Mesothelial cell of epicardium (in vitro differentiated cells): ENCODE measurements at regions not wholly inside any gene's neighbourhood (a gene's known extent, or its start where the extent isn't known, plus 50 kb on each side); places are given as distances from the start of the nearest gene placed in this dataset.

Experiments used
- DNase-seq, 2 experiments: peaks; one replicate each; pipeline ENCODE4 v3.0.0; 2021; ENCODE audit warnings: low spot score in 2 of 2; ENCODE audit not compliant: unreplicated experiment in 2 of 2
- H3K27ac Mint-ChIP-seq: 2 replicates; pipeline ENCODE4 v1.8.0; 2021; ENCODE audit warnings: mixed read lengths
- H3K27me3 Mint-ChIP-seq: 2 replicates; pipeline ENCODE4 v1.8.0; 2021; ENCODE audit warnings: low read depth, mixed read lengths
- H3K36me3 Mint-ChIP-seq: 2 replicates; pipeline ENCODE4 v1.8.0; 2021; ENCODE audit warnings: mixed read lengths
- H3K4me1 Mint-ChIP-seq: 2 replicates; pipeline ENCODE4 v1.8.0; 2021; ENCODE audit warnings: mixed read lengths
- H3K4me3 Mint-ChIP-seq: 2 replicates; pipeline ENCODE4 v1.8.0; 2021; ENCODE audit warnings: mild to moderate bottlenecking, moderate library complexity, mixed read lengths
- H3K9me3 Mint-ChIP-seq: 2 replicates; pipeline ENCODE4 v1.8.0; 2021; ENCODE audit warnings: mixed read lengths
- CTCF ChIP-seq: fragments of 200-600 bp; sonication (generic); IDR thresholded peaks from one replicate; pipeline ENCODE4 v1.5.0; 2021; ENCODE audit warnings: antibody characterized with exemption; ENCODE audit not compliant: unreplicated experiment

DNA sequence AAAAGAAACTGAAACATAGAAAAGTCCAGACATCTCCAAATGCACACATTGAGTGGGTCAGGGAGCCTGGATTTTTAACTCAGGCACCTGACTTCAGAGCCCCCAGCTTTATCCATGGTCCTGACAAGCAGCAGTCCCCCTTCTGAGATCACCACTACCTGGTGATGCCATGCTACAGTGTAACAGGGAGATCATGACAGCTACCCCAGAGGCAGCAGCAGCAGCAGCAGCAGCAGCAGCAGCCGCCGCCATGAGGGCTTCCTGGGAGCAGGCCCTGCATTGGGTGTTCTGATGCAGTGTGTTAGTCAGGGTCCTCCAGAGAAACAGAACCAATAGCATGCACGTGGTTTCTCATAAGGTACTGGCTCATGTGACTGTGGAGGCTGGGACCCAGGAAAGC is 198.6 kb upstream of the SALL1 start:
- Mint-ChIP-seq H3K27me3 (peaks cover 7% of the 10 kb centered on the region), H3K36me3 (no peaks in the 10 kb centered on the region), H3K4me3 (no peak overlapping the region), H3K9me3 (no peaks in the 10 kb centered on the region), H3K4me1 (no peaks in the 10 kb centered on the region), H3K27ac (no peak overlapping the region)
- DNase-seq: no peak
- no peak for TF ChIP-seq CTCF

GRCh38 chr16:51343411-51343810 is 192.3 kb upstream of the SALL1 start:
- Mint-ChIP-seq H3K9me3 (no peaks in the 10 kb centered on the region), H3K27ac (no peak overlapping the region), H3K4me3 (no peak overlapping the region), H3K4me1 (no peaks in the 10 kb centered on the region), H3K27me3 (peaks cover 9% of the 10 kb centered on the region), H3K36me3 (no peaks in the 10 kb centered on the region)
- no peak for DNase-seq
- no peak for TF ChIP-seq CTCF

GRCh38 chr16:51341204-51341603 is 190.1 kb upstream of the SALL1 start:
- H3K4me1 Mint-ChIP-seq: no peaks in the 10 kb centered on the region
- no peak overlapping the region for H3K27ac Mint-ChIP-seq
- DNase-seq: no peak
- peaks cover 7% of the 10 kb centered on the region for H3K27me3 Mint-ChIP-seq
- H3K36me3 Mint-ChIP-seq: no peaks in the 10 kb centered on the region
- H3K9me3 Mint-ChIP-seq: no peaks in the 10 kb centered on the region
- H3K4me3 Mint-ChIP-seq: no peak overlapping the region
- no peak for TF ChIP-seq CTCF

GRCh38 chr16:51337662-51338061 is 186.6 kb upstream of the SALL1 start:
- H3K27ac Mint-ChIP-seq: no peak overlapping the region
- no peaks in the 10 kb centered on the region for H3K36me3 Mint-ChIP-seq

GRCh38 chr16:51328733-51329132 is 177.7 kb upstream of the SALL1 start:
- no peak for TF ChIP-seq CTCF
- Mint-ChIP-seq H3K27ac (peak overlapping the region; percentile 16), H3K4me1 (no peaks in the 10 kb centered on the region), H3K9me3 (peaks cover 6% of the 10 kb centered on the region), H3K27me3 (peaks cover 5% of the 10 kb centered on the region), H3K4me3 (no peak overlapping the region), H3K36me3 (no peaks in the 10 kb centered on the region)
- no peak for DNase-seq

More at GRCh38 chr16:51337662-51338061, 186.6 kb upstream of the SALL1 start:
- Mint-ChIP-seq H3K4me1 (no peaks in the 10 kb centered on the region), H3K4me3 (no peak overlapping the region), H3K9me3 (no peaks in the 10 kb centered on the region), H3K27me3 (peaks cover 5% of the 10 kb centered on the region)
- DNase-seq: no peak
- TF ChIP-seq CTCF: no peak

GRCh38 chr16:51327001-51327400 is 175.9 kb upstream of the SALL1 start:
- Mint-ChIP-seq H3K4me1 (peaks cover 2% of the 10 kb centered on the region), H3K4me3 (no peak overlapping the region), H3K9me3 (peaks cover 6% of the 10 kb centered on the region), H3K36me3 (no peaks in the 10 kb centered on the region), H3K27ac (no peak overlapping the region), H3K27me3 (peaks cover 5% of the 10 kb centered on the region)
- DNase-seq: no peak
- TF ChIP-seq CTCF: no peak
